Fibroblast of pulmonary artery (primary cell): ENCODE measurements at regions not wholly inside any gene's neighbourhood (a gene's known extent, or its start where the extent isn't known, plus 50 kb on each side); places are given as distances from the start of the nearest gene placed in this dataset.

Experiments used
- DNase-seq: peaks from one replicate; pipeline ENCODE4 v3.0.0-alpha.2; 2010; ENCODE audit warnings: low read depth
- H3K4me3 ChIP-seq: replicated peaks from 2 replicates; pipeline ENCODE4 v1.5.1; 2011; ENCODE audit warnings: low read depth, mild to moderate bottlenecking, control low read depth, low read length, moderate library complexity
- TF ChIP-seq, protein P1 (sequence below): IDR thresholded peaks from 2 replicates; pipeline ENCODE4 v1.5.1; 2011; ENCODE audit warnings: mild to moderate bottlenecking, control low read depth, low read length, inconsistent platforms; ENCODE audit errors: missing control alignments

DNA sequence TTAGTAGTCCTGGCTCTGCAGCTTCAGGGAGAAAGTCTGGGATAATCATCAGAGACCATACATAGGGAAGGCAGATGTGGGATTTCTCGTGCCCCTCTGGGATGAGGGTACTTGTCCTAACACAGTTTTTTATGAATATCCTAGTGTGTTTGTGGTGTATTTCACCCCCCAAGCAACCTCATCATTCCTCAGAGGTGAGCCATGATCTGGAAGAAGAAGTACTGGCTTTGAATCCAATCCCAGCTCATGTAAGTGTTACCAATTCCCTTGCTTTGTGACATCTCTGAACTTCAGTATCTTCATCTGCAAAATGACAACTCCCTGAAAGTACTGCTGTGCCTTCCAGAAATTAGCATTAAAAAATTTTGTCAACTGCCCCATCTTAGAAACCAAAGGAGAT lies 347.5 kb upstream of the ZMIZ1 start:
- no peak overlapping the region for H3K4me3 ChIP-seq
- no peak for DNase-seq
- TF ChIP-seq, protein P1, sequence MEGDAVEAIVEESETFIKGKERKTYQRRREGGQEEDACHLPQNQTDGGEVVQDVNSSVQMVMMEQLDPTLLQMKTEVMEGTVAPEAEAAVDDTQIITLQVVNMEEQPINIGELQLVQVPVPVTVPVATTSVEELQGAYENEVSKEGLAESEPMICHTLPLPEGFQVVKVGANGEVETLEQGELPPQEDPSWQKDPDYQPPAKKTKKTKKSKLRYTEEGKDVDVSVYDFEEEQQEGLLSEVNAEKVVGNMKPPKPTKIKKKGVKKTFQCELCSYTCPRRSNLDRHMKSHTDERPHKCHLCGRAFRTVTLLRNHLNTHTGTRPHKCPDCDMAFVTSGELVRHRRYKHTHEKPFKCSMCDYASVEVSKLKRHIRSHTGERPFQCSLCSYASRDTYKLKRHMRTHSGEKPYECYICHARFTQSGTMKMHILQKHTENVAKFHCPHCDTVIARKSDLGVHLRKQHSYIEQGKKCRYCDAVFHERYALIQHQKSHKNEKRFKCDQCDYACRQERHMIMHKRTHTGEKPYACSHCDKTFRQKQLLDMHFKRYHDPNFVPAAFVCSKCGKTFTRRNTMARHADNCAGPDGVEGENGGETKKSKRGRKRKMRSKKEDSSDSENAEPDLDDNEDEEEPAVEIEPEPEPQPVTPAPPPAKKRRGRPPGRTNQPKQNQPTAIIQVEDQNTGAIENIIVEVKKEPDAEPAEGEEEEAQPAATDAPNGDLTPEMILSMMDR = no peak

DNA sequence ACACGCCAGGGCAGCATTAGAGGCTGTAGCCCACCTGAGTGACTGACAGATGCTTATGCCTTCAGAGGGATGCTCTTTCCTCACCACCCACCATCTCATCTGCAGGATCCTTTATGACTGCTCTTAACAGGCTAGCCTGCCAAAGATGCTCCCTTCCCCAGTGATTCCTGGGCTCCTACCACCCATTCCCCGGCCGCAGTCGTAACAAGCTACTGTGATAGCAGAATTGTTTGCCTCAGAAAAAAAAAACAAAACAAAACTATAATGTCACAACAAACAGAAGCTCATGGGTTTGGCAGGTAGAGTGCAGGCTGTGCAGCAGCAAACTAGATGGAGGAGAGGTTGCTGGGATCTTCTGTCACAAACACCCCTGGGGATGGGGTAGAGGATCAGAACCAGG lies 343.9 kb upstream of the ZMIZ1 start:
- DNase-seq = no peak
- TF ChIP-seq, protein P1 = no peak
- H3K4me3 ChIP-seq = no peak overlapping the region

DNA sequence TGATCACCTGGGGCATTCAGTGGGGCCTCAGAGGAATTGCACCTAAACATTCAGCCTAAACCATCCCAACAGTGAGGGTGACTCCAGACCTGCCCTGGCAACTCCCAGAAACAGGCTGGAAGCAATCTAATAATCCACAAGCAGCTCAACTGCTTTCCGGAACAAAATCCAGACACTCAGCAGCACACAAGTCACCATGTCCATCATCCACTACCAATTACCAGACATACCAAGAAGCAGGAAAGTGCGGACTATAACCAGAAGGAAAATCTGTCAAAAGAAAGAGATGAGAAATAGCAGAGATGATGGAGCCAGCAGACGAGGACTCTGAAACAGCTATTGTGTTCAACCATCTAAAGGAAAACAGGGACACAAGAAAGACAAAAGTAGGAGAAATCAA lies 342.6 kb upstream of the ZMIZ1 start:
- no peak for DNase-seq
- TF ChIP-seq, protein P1 = no peak

DNA sequence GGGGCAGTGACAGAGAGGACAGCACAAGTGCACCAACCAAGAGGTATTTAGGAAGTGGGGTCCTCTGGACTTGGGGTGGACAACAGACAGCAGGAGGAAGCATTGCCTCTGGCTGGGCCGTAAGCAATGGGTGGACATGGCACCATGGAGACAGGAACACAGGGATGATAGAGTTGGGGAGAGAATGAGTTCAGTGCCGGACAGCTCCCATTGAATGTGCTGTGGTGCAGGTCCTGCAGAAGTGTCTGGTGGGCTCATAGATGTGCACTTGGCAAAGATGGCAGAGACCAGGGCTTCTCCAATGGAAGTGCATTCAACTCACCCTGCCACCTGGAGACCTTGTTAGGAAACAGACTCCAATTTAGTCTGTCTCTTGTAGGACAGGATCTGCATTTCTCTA lies 341.5 kb upstream of the ZMIZ1 start:
- no peak overlapping the region for H3K4me3 ChIP-seq
- TF ChIP-seq, protein P1 = no peak
- DNase-seq = no peak

More for the DNA sequence above, 342.6 kb upstream of the ZMIZ1 start:
- no peak overlapping the region for H3K4me3 ChIP-seq

DNA sequence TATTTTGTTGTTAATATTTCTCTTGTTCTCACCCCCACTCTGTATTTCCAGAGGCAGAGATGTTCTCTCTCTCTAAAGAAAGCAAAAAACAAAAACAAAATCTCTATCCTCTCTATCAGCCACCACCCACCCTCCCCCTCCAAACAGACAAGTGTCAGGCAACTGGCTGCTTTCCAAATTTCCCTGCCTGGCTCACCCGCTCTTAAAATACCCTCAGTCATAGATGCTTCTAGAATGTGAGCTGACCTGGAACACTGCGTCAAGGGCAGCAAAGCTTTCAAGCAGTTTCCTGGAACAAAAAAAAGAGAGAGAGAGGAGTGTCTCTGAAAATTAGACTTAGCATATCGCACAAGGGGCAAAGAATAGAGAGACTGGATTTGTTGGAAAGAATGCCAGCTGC lies 341.0 kb upstream of the ZMIZ1 start:
- no peak for DNase-seq
- TF ChIP-seq, protein P1 = no peak
- no peak overlapping the region for H3K4me3 ChIP-seq

DNA sequence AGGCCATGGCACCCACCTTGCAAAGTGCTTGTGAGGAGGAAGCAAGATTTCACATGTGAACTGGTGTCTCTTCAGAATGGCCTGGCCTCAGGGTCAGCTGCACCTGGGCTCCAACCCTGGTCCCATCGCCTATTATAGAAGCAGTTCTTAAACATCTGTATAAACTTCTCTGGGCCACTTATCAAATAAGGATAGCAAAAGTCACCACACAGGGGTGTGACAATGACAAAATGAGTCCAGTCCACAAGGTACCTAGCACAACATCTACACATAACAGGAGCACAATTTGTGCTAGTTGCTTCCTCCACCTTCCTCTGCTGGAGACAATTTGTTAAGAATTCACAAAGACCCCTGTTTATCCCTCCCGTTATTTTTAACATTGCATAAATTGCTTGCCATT lies 340.6 kb upstream of the ZMIZ1 start:
- TF ChIP-seq, protein P1 = no peak
- H3K4me3 ChIP-seq = no peak overlapping the region
- DNase-seq = no peak

DNA sequence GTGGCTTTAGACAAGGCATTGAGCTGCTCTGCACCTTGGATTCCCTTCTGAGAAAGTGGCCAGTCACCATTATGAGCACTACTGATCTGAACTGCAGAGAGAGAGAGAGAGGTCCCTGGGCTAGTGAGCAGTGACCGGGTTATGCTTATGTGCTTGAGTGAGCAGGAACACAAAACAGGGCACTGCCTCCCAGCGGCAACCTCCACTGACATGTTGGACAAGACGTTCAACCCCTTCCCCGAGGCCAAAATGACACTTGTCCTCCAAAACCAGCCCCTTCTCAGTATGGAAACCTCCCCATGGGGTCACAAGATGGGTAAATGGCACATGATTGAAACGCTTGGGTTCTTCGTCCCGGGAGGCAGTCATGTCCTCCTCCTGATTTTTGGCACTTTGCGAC lies 339.4 kb upstream of the ZMIZ1 start:
- TF ChIP-seq, protein P1 = no peak
- DNase-seq = no peak
- H3K4me3 ChIP-seq = no peak overlapping the region
